OCI-LY7 (cell line): ENCODE measurements at regions not wholly inside any gene's neighbourhood (a gene's known extent, or its start where the extent isn't known, plus 50 kb on each side); places are given as distances from the start of the nearest gene placed in this dataset.
A peak's percentile ranks its signal among the peaks of the same experiment; 100 is the strongest.

Experiments used
- BruUV-seq: library from RNA; stranded (reverse); fragments of 400-500 nt; replicated peaks from 2 replicates; lab custom pipeline; 2021; lab: Mats Ljungman, UMichigan
- CTCF ChIA-PET: fragments of 300-600 bp; sonication (Branson Sonifier 250); formaldehyde crosslinking; loops from one replicate; lab custom pipeline; 2022; ENCODE audit warnings: antibody characterized with exemption; ENCODE audit not compliant: unreplicated experiment; lab: Charles Lee
- POLR2A ChIA-PET: fragments of 300-600 bp; sonication (Branson Sonifier 250); formaldehyde crosslinking; loops from one replicate; lab custom pipeline; 2022; ENCODE audit warnings: antibody characterized with exemption; lab: Charles Lee
- DNase-seq: peaks from one replicate; pipeline ENCODE4 v3.0.0-alpha.2; 2015; ENCODE audit warnings: low spot score
- H2AFZ ChIP-seq: fragments of 200-600 bp; sonication (generic), shearing (Covaris generic); 2 replicates; pipeline ENCODE4 v1.6.1; 2014; ENCODE audit warnings: mild to moderate bottlenecking, antibody characterized with exemption, low read length, moderate library complexity
- H3K27ac ChIP-seq: fragments of 200-600 bp; sonication (generic); 2 replicates; pipeline ENCODE4 v1.5.1; 2014; ENCODE audit warnings: mixed run types, low read depth, mild to moderate bottlenecking, moderate library complexity, low read length, inconsistent platforms; ENCODE audit not compliant: poor library complexity, severe bottlenecking
- H3K36me3 ChIP-seq: fragments of 200-600 bp; sonication (generic); 2 replicates; pipeline ENCODE4 v1.6.1; 2014; ENCODE audit warnings: mild to moderate bottlenecking, antibody characterized with exemption, low read length, moderate library complexity, mixed read lengths; ENCODE audit not compliant: insufficient read depth
- H3K4me1 ChIP-seq: fragments of 200-600 bp; sonication (generic); 2 replicates; pipeline ENCODE4 v1.5.1; 2014; ENCODE audit warnings: mild to moderate bottlenecking, low read length; ENCODE audit not compliant: insufficient read depth, poor library complexity, severe bottlenecking
- H3K4me2 ChIP-seq: fragments of 200-600 bp; sonication (generic); 2 replicates; pipeline ENCODE4 v1.6.1; 2014; ENCODE audit warnings: mild to moderate bottlenecking, low read length
- H3K4me3 ChIP-seq: fragments of 200-600 bp; sonication (generic); 2 replicates; pipeline ENCODE4 v1.5.1; 2014; ENCODE audit warnings: mild to moderate bottlenecking, low read depth, low read length; ENCODE audit not compliant: poor library complexity, severe bottlenecking
- H3K79me2 ChIP-seq: fragments of 200-600 bp; sonication (generic); 2 replicates; pipeline ENCODE4 v1.6.1; 2016; ENCODE audit warnings: low read depth, mild to moderate bottlenecking, low read length, moderate library complexity, mixed read lengths; ENCODE audit not compliant: insufficient read depth
- H3K9me2 ChIP-seq: fragments of 200-600 bp; sonication (generic); 2 replicates; pipeline ENCODE4 v1.6.1; 2016; ENCODE audit warnings: mild to moderate bottlenecking, low read length, mixed read lengths; ENCODE audit not compliant: insufficient read depth
- H3K9me3 ChIP-seq: fragments of 200-600 bp; sonication (generic); 2 replicates; pipeline ENCODE4 v1.6.1; 2014; ENCODE audit warnings: mild to moderate bottlenecking, mixed run types, low read length, mixed read lengths
- H4K20me1 ChIP-seq: fragments of 200-600 bp; sonication (generic); 2 replicates; pipeline ENCODE4 v1.6.1; 2014; ENCODE audit warnings: mild to moderate bottlenecking, antibody characterized with exemption, low read length, moderate library complexity, mixed read lengths; ENCODE audit not compliant: insufficient read depth
- CTCF ChIP-seq: fragments of 200-600 bp; sonication (generic); conservative IDR thresholded peaks from 2 replicates; pipeline ENCODE4 v1.5.1; 2014; ENCODE audit warnings: mild to moderate bottlenecking, antibody characterized with exemption, low read length, moderate library complexity, mixed read lengths
- EZH2phosphoT487 ChIP-seq: fragments of 200-600 bp; sonication (generic); IDR thresholded peaks from 2 replicates; pipeline ENCODE4 v1.6.1; 2018; ENCODE audit warnings: low read depth, borderline replicate concordance, mild to moderate bottlenecking, mixed run types, antibody characterized with exemption, low read length, moderate library complexity, mixed read lengths
- intact Hi-C: fragments of 100-400 bp; cut with micrococcal nuclease; formaldehyde crosslinking; loops from one replicate; pipeline ENCODE4 v1.10.0; 2022; ENCODE audit not compliant: unreplicated experiment

DNA sequence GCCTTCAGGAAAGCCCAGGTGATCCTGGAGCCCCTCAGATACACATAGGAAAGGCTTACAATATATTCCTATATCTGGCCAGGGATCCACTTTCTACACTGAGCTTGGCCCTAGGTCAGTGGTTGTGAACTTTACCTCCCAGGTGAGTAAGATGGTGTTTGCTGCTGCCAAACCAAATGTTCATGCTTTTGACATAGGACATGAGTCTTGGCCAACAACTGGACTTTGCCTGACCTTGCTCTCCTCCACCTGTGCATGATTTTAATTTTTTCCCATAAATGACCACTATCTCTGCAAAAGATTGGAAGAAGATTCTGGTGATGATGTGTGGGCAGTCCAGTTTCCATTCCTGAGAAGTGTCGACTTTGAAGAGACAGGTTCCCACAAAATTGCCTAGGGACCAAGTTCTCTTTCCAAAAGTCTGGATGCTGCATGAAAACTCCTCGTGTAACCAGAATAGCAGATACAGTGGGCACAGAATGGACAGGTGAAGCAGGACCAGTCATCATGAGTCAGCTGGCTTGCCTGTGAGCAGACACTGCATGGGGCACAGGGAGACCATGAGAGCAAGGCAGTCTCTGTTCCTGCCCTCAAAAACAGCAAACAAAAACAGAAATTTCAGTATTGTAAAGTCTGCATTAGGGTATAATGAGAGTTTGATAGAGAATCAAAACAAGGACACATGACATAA, 226.4 kb upstream of the MON1B start:
- CTCF ChIA-PET = no interaction called here
- no peak for DNase-seq

DNA sequence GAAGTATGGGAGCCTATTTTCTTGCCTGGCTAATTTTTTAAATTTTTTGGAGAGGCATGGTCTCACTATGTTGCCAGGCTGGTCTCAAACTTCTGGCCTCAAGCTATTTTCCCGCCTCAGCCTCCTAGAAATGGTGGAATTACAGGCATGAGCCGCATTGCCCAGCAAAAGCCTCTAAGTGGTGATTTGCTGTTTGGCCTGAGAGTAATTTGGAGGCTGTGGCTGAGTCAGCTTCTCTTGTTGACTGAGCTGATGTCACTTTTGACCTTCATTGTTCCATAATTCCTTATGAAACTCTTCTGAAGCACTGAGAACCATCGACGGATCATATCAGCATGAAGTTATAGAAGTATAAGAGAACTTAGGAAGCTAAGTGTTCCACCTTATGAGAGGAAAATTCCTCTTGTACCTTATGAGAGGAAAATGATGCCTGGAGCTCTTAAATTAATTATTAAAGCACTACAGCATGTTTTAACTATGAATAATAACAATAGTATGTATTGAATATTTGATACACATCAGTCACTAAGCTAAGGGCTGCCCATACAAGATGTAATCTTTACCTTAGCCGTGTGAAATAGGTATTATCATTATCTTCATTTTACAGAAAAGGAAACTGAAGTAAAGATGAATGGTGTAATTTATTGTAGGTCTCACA, 220.8 kb upstream of the MON1B start:
- peaks cover 8% of the 10 kb centered on the region; the same call in 1 of the 2 replicates for H3K36me3 ChIP-seq
- no peak for DNase-seq
- ChIA-PET POLR2A (interaction anchor here (0.5 kb wide), 1 partner anchor 434 kb away, joined by 4 read pairs; no protein-coding TSS in a partner anchor), CTCF (no interaction called here)
- BruUV-seq = no TSS peak
- H4K20me1 ChIP-seq = no peaks in the 10 kb centered on the region
- H3K4me3 ChIP-seq = no peak overlapping the region
- no peaks in the 10 kb centered on the region for H3K9me2 ChIP-seq
- peaks cover 14% of the 10 kb centered on the region for H3K4me1 ChIP-seq
- TF ChIP-seq CTCF (no peak), EZH2phosphoT487 (no peak)
- peaks cover 19% of the 10 kb centered on the region; the same call in 1 of the 2 replicates for H3K9me3 ChIP-seq
- no peak overlapping the region for H3K27ac ChIP-seq
- H3K79me2 ChIP-seq = no peaks in the 10 kb centered on the region
- no peak overlapping the region for H2AFZ ChIP-seq
- no peak overlapping the region for H3K4me2 ChIP-seq
- intact Hi-C loops = no loop called here

More for the DNA sequence above, 226.4 kb upstream of the MON1B start:
- POLR2A ChIA-PET = interaction anchor here (0.9 kb wide), 1 partner anchor 52 kb away, joined by 3 read pairs; no protein-coding TSS in a partner anchor
- Histone ChIP-seq H3K9me2 (no peaks in the 10 kb centered on the region), H3K4me3 (peak overlapping the region; percentile 46), H2AFZ (peak overlapping the region; percentile 60; the same call in 1 of the 2 replicates), H3K79me2 (no peaks in the 10 kb centered on the region), H3K27ac (peak overlapping the region; percentile 70), H3K9me3 (peaks cover 25% of the 10 kb centered on the region; the same call in 1 of the 2 replicates), H4K20me1 (no peaks in the 10 kb centered on the region), H3K4me1 (peaks cover 47% of the 10 kb centered on the region), H3K4me2 (peak overlapping the region; percentile 69), H3K36me3 (peaks cover 13% of the 10 kb centered on the region)
- BruUV-seq = no TSS peak
- intact Hi-C loops = loop anchor here (5.0 kb wide), 1 partner anchor 93 kb away; no protein-coding TSS in a partner anchor
- no peak for TF ChIP-seq EZH2phosphoT487
- peak; percentile 40 for TF ChIP-seq CTCF

GRCh38 chr16:76970745-76971099, 220.3 kb upstream of the MON1B start:
- Histone ChIP-seq H3K4me1 (peaks cover 14% of the 10 kb centered on the region), H3K4me3 (no peak overlapping the region), H3K79me2 (no peaks in the 10 kb centered on the region), H4K20me1 (no peaks in the 10 kb centered on the region), H3K9me3 (peaks cover 14% of the 10 kb centered on the region; the same call in 1 of the 2 replicates), H3K36me3 (peaks cover 8% of the 10 kb centered on the region; the same call in 1 of the 2 replicates), H3K4me2 (no peak overlapping the region), H3K9me2 (no peaks in the 10 kb centered on the region), H3K27ac (no peak overlapping the region), H2AFZ (no peak overlapping the region)
- no peak for DNase-seq
- POLR2A ChIA-PET = no interaction called here
- TF ChIP-seq EZH2phosphoT487 = no peak
- TF ChIP-seq CTCF = no peak
- CTCF ChIA-PET = no interaction called here
- no TSS peak for BruUV-seq
- intact Hi-C loops = no loop called here
